ENCODE measurements at regions not wholly inside any gene's neighbourhood (a gene's known extent, or its start where the extent isn't known, plus 50 kb on each side); places are given as distances from the start of the nearest gene placed in this dataset.

- Mint-ChIP-seq H3K27me3 (ENCODE audit: low read depth in 3 of 3) (peaks cover 0 to 10% (median 3%) of the 10 kb centered on the region in 3 donors), H3K9me3 (no peaks in the 10 kb centered on the region), H3K27ac (no peak overlapping the region), H3K36me3 (no peaks in the 10 kb centered on the region), H3K4me3 (no peak overlapping the region), H3K4me1 (peaks cover 11 to 20% of the 10 kb centered on the region in 2 donors)
- no peak for DNase-seq
Measured at GRCh38 chr13:111548301-111548700, 227.9 kb downstream of the TEX29 start.

GRCh38 chr13:111548805-111549204 is 228.4 kb downstream of the TEX29 start:
- peak overlapping the region in 1 of 6 donors; percentile 10 for H3K27ac Mint-ChIP-seq
- no peak for DNase-seq
- no peak overlapping the region for H3K4me3 Mint-ChIP-seq
- peaks cover 0 to 10% (median 3%) of the 10 kb centered on the region in 3 donors for H3K27me3 Mint-ChIP-seq (ENCODE audit: low read depth in 3 of 3)
- H3K36me3 Mint-ChIP-seq: no peaks in the 10 kb centered on the region
- no peaks in the 10 kb centered on the region for H3K9me3 Mint-ChIP-seq
- peaks cover 11 to 20% of the 10 kb centered on the region in 2 donors for H3K4me1 Mint-ChIP-seq

- no peaks in the 10 kb centered on the region for H3K9me3 Mint-ChIP-seq
- H3K4me1 Mint-ChIP-seq: peaks cover 11 to 20% of the 10 kb centered on the region in 2 donors
- no peak overlapping the region for H3K27ac Mint-ChIP-seq
- peaks cover 0 to 7% (median 2%) of the 10 kb centered on the region in 3 donors for H3K27me3 Mint-ChIP-seq (ENCODE audit: low read depth in 3 of 3)
- H3K4me3 Mint-ChIP-seq: no peak overlapping the region
- H3K36me3 Mint-ChIP-seq: no peaks in the 10 kb centered on the region
- DNase-seq: no peak
Measured at GRCh38 chr13:111549464-111549863, 229.0 kb downstream of the TEX29 start.

GRCh38 chr13:111550062-111550461 is 229.6 kb downstream of the TEX29 start:
- no peak overlapping the region for H3K4me3 Mint-ChIP-seq
- peaks cover 0 to 7% (median 2%) of the 10 kb centered on the region in 3 donors for H3K27me3 Mint-ChIP-seq (ENCODE audit: low read depth in 3 of 3)
- no peak for DNase-seq
- H3K36me3 Mint-ChIP-seq: no peaks in the 10 kb centered on the region
- peaks cover 11 to 20% of the 10 kb centered on the region in 2 donors for H3K4me1 Mint-ChIP-seq
- no peaks in the 10 kb centered on the region for H3K9me3 Mint-ChIP-seq
- no peak overlapping the region for H3K27ac Mint-ChIP-seq

GRCh38 chr13:111551204-111551820 is 230.9 kb downstream of the TEX29 start:
- H3K27ac Mint-ChIP-seq: peak overlapping the region in 2 of 6 donors; percentile 17 to 52
- no peaks in the 10 kb centered on the region for H3K9me3 Mint-ChIP-seq
- no peak overlapping the region for H3K4me3 Mint-ChIP-seq
- H3K36me3 Mint-ChIP-seq: no peaks in the 10 kb centered on the region
- peaks cover 2 to 5% (median 2%) of the 10 kb centered on the region in 3 donors for H3K27me3 Mint-ChIP-seq (ENCODE audit: low read depth in 3 of 3)
- peaks cover 11 to 20% of the 10 kb centered on the region in 2 donors for H3K4me1 Mint-ChIP-seq
- no peak for DNase-seq

GRCh38 chr13:111552891-111553655 is 232.6 kb downstream of the TEX29 start:
- H3K27ac Mint-ChIP-seq: no peak overlapping the region
- no peaks in the 10 kb centered on the region for H3K36me3 Mint-ChIP-seq

GRCh38 chr13:111554539-111555267 is 234.3 kb downstream of the TEX29 start:
- Mint-ChIP-seq H3K36me3 (no peaks in the 10 kb centered on the region), H3K9me3 (no peaks in the 10 kb centered on the region), H3K27me3 (ENCODE audit: low read depth in 3 of 3) (peaks cover 2 to 5% (median 3%) of the 10 kb centered on the region in 3 donors), H3K4me1 (peaks cover 23 to 29% of the 10 kb centered on the region in 2 donors), H3K27ac (no peak overlapping the region), H3K4me3 (no peak overlapping the region)
- DNase-seq: no peak

More at GRCh38 chr13:111552891-111553655, 232.6 kb downstream of the TEX29 start:
- H3K27me3 Mint-ChIP-seq (ENCODE audit: low read depth in 3 of 3): peaks cover 2 to 5% (median 2%) of the 10 kb centered on the region in 3 donors
- peaks cover 15 to 23% of the 10 kb centered on the region in 2 donors for H3K4me1 Mint-ChIP-seq
- DNase-seq: no peak
- no peaks in the 10 kb centered on the region for H3K9me3 Mint-ChIP-seq
- H3K4me3 Mint-ChIP-seq: no peak overlapping the region

GRCh38 chr13:111555268-111555808 is 234.9 kb downstream of the TEX29 start:
- Mint-ChIP-seq H3K27me3 (ENCODE audit: low read depth in 3 of 3) (peaks cover 2 to 4% (median 2%) of the 10 kb centered on the region in 3 donors), H3K27ac (no peak overlapping the region), H3K4me1 (peaks cover 24 to 34% of the 10 kb centered on the region in 2 donors), H3K4me3 (no peak overlapping the region), H3K9me3 (no peaks in the 10 kb centered on the region), H3K36me3 (no peaks in the 10 kb centered on the region)
- no peak for DNase-seq

- no peaks in the 10 kb centered on the region for H3K36me3 Mint-ChIP-seq
- DNase-seq: no peak
- H3K4me1 Mint-ChIP-seq: peaks cover 24 to 34% of the 10 kb centered on the region in 2 donors
- no peaks in the 10 kb centered on the region for H3K9me3 Mint-ChIP-seq
- H3K27ac Mint-ChIP-seq: no peak overlapping the region
- H3K27me3 Mint-ChIP-seq (ENCODE audit: low read depth in 3 of 3): peaks cover 2 to 4% (median 2%) of the 10 kb centered on the region in 3 donors
- H3K4me3 Mint-ChIP-seq: no peak overlapping the region
Measured at GRCh38 chr13:111555903-111556302, 235.5 kb downstream of the TEX29 start.

- H3K27ac Mint-ChIP-seq: no peak overlapping the region
- peaks cover 26 to 36% of the 10 kb centered on the region in 2 donors for H3K4me1 Mint-ChIP-seq
- H3K9me3 Mint-ChIP-seq: no peaks in the 10 kb centered on the region
- no peak for DNase-seq
- H3K4me3 Mint-ChIP-seq: no peak overlapping the region
- no peaks in the 10 kb centered on the region for H3K36me3 Mint-ChIP-seq
- peaks cover 2 to 8% (median 2%) of the 10 kb centered on the region in 3 donors for H3K27me3 Mint-ChIP-seq (ENCODE audit: low read depth in 3 of 3)
Measured at GRCh38 chr13:111556496-111556895, 236.1 kb downstream of the TEX29 start.

GRCh38 chr13:111557921-111558699 is 237.7 kb downstream of the TEX29 start:
- Mint-ChIP-seq H3K9me3 (no peaks in the 10 kb centered on the region), H3K27me3 (ENCODE audit: low read depth in 3 of 3) (peaks cover 0 to 15% (median 6%) of the 10 kb centered on the region in 3 donors), H3K4me1 (peaks cover 30 to 41% of the 10 kb centered on the region in 2 donors), H3K4me3 (no peak overlapping the region), H3K27ac (no peak overlapping the region), H3K36me3 (no peaks in the 10 kb centered on the region)
- DNase-seq: no peak

GRCh38 chr13:111558700-111559088 is 238.3 kb downstream of the TEX29 start:
- Mint-ChIP-seq H3K27me3 (ENCODE audit: low read depth in 3 of 3) (peaks cover 0 to 15% (median 6%) of the 10 kb centered on the region in 3 donors), H3K9me3 (no peaks in the 10 kb centered on the region), H3K4me3 (peak overlapping the region in 2 of 5 donors; percentile 19 to 44), H3K36me3 (no peaks in the 10 kb centered on the region), H3K27ac (no peak overlapping the region), H3K4me1 (peaks cover 30 to 41% of the 10 kb centered on the region in 2 donors)
- DNase-seq: no peak

All from immature natural killer cell (primary cell).